ENCODE measurements at regions not wholly inside any gene's neighbourhood (a gene's known extent, or its start where the extent isn't known, plus 50 kb on each side); places are given as distances from the start of the nearest gene placed in this dataset.

DNA sequence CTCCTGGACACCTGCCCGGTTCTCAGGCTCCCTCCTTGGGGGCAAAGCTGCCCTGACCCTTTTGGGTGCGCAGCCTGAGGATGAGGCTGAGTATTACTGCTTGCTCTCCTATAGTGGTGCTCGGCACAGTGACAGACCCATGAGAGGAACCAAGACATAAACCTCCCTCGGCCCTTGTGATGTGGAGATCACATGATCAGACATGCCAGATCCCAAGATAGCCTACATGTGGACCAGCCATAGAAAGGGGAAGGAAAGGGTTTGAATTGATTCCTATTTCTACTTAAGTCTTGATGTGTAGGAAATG is 125.3 kb downstream of the VPREB1 start:
- peaks cover 100% of the 10 kb centered on the region for H3K27me3 Mint-ChIP-seq (ENCODE audit: low read depth)
- no peaks in the 10 kb centered on the region for H3K9me3 Mint-ChIP-seq
- no peak overlapping the region for H3K27ac Mint-ChIP-seq
- no peak overlapping the region for H3K4me3 Mint-ChIP-seq
- CTCF ChIA-PET = interaction anchor here (1.8 to 2.1 kb wide), 2 partner anchors 22 to 27 kb away, joined by 5 to 14 read pairs; no protein-coding TSS in a partner anchor
- DNase-seq (ENCODE audit: low spot score) (no peak), ATAC-seq (no peak)
- H3K4me1 Mint-ChIP-seq = no peaks in the 10 kb centered on the region
- H3K36me3 Mint-ChIP-seq = no peaks in the 10 kb centered on the region
- POLR2A ChIA-PET = no interaction called here
- TF ChIP-seq NFATC4 (CRISPR knock-in tag; IDR thresholded peaks at IDR 0.05) = no peak
- TF ChIP-seq ESRRA (CRISPR knock-in tag; IDR thresholded peaks at IDR 0.05; ENCODE audit: borderline replicate concordance) = no peak
- TF ChIP-seq NFYB (CRISPR knock-in tag; conservative IDR thresholded peaks at IDR 0.05; ENCODE audit: low read depth) = no peak
- TF ChIP-seq, protein P1, sequence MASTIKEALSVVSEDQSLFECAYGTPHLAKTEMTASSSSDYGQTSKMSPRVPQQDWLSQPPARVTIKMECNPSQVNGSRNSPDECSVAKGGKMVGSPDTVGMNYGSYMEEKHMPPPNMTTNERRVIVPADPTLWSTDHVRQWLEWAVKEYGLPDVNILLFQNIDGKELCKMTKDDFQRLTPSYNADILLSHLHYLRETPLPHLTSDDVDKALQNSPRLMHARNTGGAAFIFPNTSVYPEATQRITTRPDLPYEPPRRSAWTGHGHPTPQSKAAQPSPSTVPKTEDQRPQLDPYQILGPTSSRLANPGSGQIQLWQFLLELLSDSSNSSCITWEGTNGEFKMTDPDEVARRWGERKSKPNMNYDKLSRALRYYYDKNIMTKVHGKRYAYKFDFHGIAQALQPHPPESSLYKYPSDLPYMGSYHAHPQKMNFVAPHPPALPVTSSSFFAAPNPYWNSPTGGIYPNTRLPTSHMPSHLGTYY (CRISPR knock-in tag; IDR thresholded peaks at IDR 0.05) = no peak
- TF ChIP-seq, protein P2, sequence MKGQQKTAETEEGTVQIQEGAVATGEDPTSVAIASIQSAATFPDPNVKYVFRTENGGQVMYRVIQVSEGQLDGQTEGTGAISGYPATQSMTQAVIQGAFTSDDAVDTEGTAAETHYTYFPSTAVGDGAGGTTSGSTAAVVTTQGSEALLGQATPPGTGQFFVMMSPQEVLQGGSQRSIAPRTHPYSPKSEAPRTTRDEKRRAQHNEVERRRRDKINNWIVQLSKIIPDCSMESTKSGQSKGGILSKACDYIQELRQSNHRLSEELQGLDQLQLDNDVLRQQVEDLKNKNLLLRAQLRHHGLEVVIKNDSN (CRISPR knock-in tag; IDR thresholded peaks at IDR 0.05) = no peak
- no peak for TF ChIP-seq SP1 (CRISPR knock-in tag; conservative IDR thresholded peaks at IDR 0.05)
- no peak for TF ChIP-seq PRRX2 (CRISPR knock-in tag; IDR thresholded peaks at IDR 0.05)
- no peak for TF ChIP-seq SMAD3 (CRISPR knock-in tag; IDR thresholded peaks at IDR 0.05; ENCODE audit: borderline replicate concordance)
- TF ChIP-seq, protein P3, sequence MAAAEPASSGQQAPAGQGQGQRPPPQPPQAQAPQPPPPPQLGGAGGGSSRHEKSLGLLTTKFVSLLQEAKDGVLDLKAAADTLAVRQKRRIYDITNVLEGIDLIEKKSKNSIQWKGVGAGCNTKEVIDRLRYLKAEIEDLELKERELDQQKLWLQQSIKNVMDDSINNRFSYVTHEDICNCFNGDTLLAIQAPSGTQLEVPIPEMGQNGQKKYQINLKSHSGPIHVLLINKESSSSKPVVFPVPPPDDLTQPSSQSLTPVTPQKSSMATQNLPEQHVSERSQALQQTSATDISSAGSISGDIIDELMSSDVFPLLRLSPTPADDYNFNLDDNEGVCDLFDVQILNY (CRISPR knock-in tag; IDR thresholded peaks at IDR 0.05) = no peak

GRCh38 chr22:22371031-22371541 is 126.5 kb downstream of the VPREB1 start:
- Mint-ChIP-seq H3K4me1 (no peaks in the 10 kb centered on the region), H3K27ac (no peak overlapping the region), H3K36me3 (no peaks in the 10 kb centered on the region), H3K4me3 (no peak overlapping the region), H3K27me3 (ENCODE audit: low read depth) (peaks cover 100% of the 10 kb centered on the region), H3K9me3 (no peaks in the 10 kb centered on the region)
- POLR2A ChIA-PET = no interaction called here
- TF ChIP-seq MYBL2 (CRISPR knock-in tag; IDR thresholded peaks at IDR 0.05) = no peak
- no peak for TF ChIP-seq E2F4 (CRISPR knock-in tag; IDR thresholded peaks at IDR 0.05; ENCODE audit: borderline replicate concordance, low read depth)
- DNase-seq (ENCODE audit: low spot score) = no peak
- peak; percentile 88 for ATAC-seq
- CTCF ChIA-PET = interaction anchor here (0.7 kb wide), 1 partner anchor 14 kb away, joined by 3 read pairs; no protein-coding TSS in a partner anchor

DNA sequence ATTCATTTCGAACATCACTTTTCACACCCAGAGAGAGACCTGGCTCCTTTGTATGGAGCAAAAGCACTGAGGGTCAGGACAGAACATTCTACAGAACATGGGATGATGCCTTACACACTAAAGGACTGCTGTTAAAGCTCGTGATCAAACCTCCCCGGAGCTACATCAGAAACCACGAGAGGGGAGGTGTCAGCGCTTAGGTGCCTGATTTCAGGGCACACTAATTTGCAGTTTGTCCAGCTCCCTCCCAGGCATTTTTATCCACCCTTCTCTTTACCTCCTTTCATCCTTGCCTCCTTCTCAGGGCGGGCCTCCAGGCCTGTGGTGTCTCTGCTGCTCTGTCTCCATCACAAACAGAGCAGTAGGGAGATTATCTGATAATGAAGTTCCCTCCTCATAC is 127.5 kb downstream of the VPREB1 start:
- ATAC-seq = no peak
- DNase-seq (ENCODE audit: low spot score) = no peak
- TF ChIP-seq, protein P4, sequence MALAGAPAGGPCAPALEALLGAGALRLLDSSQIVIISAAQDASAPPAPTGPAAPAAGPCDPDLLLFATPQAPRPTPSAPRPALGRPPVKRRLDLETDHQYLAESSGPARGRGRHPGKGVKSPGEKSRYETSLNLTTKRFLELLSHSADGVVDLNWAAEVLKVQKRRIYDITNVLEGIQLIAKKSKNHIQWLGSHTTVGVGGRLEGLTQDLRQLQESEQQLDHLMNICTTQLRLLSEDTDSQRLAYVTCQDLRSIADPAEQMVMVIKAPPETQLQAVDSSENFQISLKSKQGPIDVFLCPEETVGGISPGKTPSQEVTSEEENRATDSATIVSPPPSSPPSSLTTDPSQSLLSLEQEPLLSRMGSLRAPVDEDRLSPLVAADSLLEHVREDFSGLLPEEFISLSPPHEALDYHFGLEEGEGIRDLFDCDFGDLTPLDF (CRISPR knock-in tag; IDR thresholded peaks at IDR 0.05) = no peak
- TF ChIP-seq, protein P3 (CRISPR knock-in tag; IDR thresholded peaks at IDR 0.05) = no peak
- TF ChIP-seq NR1H2 (CRISPR knock-in tag; IDR thresholded peaks at IDR 0.05) (no peak), NFATC4 (CRISPR knock-in tag; IDR thresholded peaks at IDR 0.05) (no peak), ZNF416 (CRISPR knock-in tag; IDR thresholded peaks at IDR 0.05) (no peak)
- peaks cover 100% of the 10 kb centered on the region for H3K27me3 Mint-ChIP-seq (ENCODE audit: low read depth)
- no peaks in the 10 kb centered on the region for H3K36me3 Mint-ChIP-seq
- no peaks in the 10 kb centered on the region for H3K4me1 Mint-ChIP-seq
- ChIA-PET POLR2A (no interaction called here), CTCF (interaction anchor here (0.6 to 1.1 kb wide), 3 partner anchors 24 to 51 kb away, joined by 3 read pairs; no protein-coding TSS in a partner anchor)
- H3K27ac Mint-ChIP-seq = no peak overlapping the region
- no peak overlapping the region for H3K4me3 Mint-ChIP-seq
- H3K9me3 Mint-ChIP-seq = no peaks in the 10 kb centered on the region
